ENCODE measurements at regions not wholly inside any gene's neighbourhood (a gene's known extent, or its start where the extent isn't known, plus 50 kb on each side); places are given as distances from the start of the nearest gene placed in this dataset.
"Not testable (repeated sequence)": the region's sequence is repeated elsewhere in the genome, so short reads cannot be mapped to it uniquely, and the experiment has no call there.

DNA sequence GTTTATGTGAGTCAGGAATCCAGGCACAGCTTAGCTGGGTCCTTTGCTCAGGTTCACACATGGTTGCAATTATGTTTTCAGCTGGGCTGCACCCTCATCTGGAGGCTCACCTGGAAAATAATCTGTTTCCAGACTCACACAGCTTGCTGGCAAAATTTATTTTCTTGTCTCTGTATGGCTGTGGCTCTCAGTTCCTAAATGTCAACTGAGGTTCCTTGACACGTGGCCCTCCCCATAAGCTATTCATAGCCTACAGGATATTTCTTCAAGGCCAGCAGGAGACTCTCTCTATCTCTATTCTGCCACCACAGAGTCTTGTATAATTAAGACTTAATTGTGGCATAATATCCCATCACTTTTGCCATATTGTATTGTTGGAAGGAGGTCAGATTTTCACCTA, 732.0 kb downstream of the CDH18 start:
- peak; percentile 2 for DNase-seq

DNA sequence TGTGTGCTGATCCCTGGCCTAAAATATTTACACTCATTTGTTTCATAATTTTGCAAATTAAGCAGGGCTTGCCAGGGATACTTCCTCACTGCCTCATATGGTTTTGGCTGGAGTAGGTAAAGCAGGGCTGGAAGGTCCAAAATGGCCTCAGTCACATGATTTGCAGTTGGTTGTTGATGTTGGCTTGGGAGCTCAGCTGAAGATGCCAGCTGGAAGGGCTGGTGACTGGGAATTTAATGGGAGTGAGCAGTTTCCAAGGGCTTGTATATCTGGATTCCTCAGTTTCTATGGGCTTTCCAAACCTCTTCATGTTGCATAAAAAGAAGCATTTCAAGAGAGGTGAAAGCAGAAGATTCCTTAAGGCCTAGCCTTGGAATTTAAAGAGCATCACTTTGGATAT, 729.3 kb downstream of the CDH18 start:
- DNase-seq = peak; percentile 2

DNA sequence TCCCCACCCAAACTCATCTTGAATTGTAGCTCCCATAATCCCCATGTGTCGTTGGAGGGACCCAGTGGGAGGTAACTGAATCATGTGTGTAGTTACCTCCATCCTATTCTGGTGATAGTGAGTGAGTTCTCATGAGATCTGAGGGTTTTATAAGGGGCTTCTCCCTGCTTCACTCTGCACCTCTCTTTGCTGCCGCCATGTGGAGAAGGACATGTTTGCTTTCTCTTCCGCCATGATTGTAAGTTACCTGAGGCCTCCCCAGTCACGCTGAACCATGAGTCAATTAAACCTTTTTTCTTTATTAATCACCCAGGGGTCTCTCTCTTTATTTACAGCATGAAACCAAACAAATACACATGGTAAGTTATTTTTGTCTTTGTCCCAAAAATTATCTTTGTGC, 726.1 kb downstream of the CDH18 start:
- no peak for DNase-seq

DNA sequence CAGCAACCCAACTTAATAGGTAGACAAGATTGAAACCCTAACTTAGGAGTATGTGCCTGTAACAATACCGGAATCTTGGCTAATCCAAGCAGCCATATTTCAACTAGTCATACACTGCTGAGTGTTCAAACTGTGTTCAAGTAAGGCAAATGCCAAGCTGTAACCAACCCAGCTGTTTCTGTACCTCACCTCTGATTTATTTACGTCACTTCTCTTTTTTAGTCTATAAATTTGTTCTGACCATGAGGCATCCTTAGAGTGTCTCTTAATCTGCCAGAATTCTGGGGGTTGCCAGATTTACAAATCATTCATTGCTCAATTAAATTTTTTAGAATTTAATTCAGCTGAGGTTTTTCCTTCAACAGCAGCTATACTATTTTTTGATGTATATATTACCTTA, 723.2 kb downstream of the CDH18 start:
- DNase-seq = no peak

- DNase-seq = no peak
These were observed 721.2 kb downstream of the CDH18 start for GRCh38 chr5:19266791-19267190.

GRCh38 chr5:19270153-19270552, 717.8 kb downstream of the CDH18 start:
- peak; percentile 20 for DNase-seq

- DNase-seq = no peak
These were observed 713.4 kb downstream of the CDH18 start for GRCh38 chr5:19274578-19274977.

- DNase-seq = no peak
These were observed 702.7 kb downstream of the CDH18 start for GRCh38 chr5:19285286-19285685.

- DNase-seq = not testable (repeated sequence)
These were observed 700.3 kb downstream of the CDH18 start for GRCh38 chr5:19287548-19288277.

DNA sequence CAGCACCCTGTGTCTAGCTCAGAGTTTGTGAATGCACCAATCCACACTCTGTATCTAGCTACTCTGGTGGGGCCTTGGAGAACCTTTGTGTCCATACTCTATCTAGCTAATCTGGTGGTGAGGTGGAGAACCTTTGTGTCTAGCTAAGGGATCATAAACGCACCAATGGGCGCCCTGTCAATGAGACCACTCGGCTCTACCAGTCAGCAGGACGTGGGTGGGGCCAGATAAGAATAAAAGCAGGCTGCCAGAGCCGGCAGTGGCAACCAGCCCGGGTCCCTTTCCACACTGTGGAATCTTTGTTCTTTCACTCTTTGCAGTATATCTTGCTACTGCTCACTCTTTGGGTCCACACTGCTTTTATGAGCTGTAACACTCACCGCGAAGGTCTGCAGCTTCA, 699.7 kb downstream of the CDH18 start:
- DNase-seq = not testable (repeated sequence)

GRCh38 chr5:19297934-19298333, 690.1 kb downstream of the CDH18 start:
- DNase-seq = no peak

GRCh38 chr5:19301271-19301670, 686.7 kb downstream of the CDH18 start:
- DNase-seq = peak; percentile 23

DNA sequence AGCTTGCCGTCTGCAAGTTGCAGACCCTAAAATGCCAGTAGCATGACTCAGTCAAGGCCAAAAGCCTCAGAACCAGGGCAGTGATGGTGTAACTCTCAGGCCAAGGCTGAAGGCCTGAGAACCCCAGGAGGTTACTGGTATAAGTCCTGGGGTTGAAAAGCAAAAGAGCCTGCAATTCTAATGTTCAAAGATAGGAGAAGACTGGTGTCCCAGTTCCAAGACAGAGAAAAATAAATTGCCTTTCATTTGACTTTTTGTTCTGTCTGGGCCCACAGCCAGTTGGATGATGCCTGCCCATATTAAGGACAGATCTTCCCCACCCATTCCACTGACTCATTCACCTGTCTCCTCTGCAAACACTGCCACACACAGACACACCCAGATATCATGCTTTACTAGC, 673.2 kb downstream of the CDH18 start:
- DNase-seq = no peak

GRCh38 chr5:19319252-19319651, 668.7 kb downstream of the CDH18 start:
- no peak for DNase-seq

DNA sequence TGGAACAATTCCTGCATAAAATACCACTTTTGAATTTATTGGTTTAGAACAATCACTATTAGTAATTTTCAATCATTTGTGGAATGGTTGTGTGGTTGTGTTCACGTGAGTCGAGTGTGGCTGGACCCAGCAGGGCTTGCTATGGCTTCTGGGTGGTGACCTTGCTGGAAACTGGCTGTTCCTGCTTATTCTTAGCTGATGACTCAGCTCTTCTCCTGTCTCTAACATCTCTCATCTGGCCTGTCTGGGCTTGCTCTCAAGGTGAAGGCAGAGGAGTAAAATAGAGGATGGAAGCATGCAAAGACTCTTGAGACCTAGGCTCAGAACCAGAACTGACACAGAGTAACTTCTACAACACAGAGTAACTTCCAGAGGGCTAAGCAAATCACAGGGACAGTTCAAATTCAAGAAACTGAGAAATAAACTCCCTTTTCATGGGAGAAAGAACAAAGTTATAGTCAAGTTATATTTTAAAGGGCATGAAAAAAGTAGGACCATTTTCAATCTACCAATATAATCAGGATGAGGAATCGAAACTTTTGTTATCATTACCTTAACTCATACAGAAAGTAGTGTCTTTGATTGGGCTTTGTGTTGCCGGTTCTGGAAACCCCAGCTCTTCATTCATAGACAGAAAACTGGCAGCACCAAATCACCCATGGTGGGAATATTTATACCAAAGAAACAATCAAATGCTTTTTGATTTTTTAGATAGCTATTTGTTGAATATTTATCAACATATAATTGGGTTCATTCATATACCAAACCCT, 665.1 kb downstream of the CDH18 start:
- DNase-seq = peak; percentile 7

DNA sequence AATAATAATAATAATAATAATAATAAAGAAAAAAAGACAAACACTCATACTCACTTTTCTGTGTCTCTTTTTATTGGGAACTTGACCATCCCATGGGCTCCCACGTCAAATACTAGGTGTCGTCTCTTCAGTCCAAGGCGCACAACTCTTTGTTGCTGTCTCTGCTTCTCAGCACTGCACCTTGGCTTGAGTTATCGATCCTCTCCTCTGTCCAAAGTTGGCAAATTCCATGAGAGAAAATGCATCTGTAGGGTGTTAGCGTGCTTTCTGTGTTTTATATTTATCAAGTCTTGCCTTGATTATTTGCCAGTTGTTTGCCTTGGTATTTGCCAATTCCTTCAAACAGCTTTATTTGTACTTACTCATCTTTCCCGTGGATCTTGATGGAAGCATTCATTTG, 653.7 kb downstream of the CDH18 start:
- DNase-seq = no peak

DNA sequence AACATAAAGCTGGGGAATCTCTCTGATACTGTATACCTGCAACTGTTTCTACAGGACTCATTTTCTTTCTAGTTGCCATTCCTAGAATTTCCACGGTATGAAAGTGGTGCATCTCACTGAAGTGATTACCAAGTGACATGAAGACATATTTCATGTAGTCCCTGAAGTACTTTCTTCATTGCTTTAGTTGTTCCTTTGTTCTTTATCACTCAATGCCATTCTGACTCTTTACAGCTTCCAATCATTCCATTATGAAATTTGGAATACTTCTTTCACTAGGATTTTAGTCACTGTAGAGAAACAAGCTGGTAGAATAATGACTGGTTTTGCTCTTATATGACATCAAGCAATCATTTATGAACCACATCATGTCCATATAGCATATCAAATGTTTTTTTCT, 645.1 kb downstream of the CDH18 start:
- no peak for DNase-seq

DNA sequence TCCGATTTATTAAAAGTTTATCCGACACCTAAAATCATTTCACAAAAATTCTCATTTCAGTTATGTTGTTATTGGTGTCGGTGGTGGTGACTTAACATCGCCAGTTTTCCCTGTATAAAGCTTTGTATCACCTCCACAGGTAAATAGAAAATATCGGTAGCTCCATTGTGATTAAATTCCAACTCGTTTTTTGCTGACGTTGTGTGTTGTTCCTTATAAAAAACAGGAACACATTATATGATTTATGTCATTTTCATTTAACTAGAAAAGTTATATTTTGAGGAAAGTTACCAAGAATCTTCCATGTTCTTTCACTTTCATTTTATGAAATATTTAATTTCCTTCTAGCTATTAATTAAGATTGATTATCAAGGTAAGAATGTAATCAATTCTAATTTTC, 635.9 kb downstream of the CDH18 start:
- no peak for DNase-seq

- DNase-seq = no peak
These were observed 619.0 kb downstream of the CDH18 start for GRCh38 chr5:19369048-19369447.

DNA sequence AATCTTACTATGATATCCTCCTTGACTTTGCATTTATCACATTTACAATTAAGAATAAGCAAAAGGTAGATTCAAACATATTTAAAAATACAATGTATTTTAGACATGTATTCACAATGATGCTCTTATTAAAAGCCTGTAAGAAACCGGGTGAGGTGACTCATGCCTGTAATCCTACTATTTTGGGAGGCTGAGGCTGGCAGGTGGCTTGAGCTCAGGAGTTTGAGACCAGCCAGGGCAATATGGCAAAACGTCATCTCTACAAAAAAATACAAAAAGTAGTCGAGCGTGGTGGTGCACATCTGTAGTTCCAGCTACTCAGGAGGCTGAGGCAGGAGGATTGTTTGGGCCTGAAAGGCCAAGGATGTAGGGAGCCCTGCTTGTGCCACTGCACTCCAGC, 618.4 kb downstream of the CDH18 start:
- no peak for DNase-seq

DNA sequence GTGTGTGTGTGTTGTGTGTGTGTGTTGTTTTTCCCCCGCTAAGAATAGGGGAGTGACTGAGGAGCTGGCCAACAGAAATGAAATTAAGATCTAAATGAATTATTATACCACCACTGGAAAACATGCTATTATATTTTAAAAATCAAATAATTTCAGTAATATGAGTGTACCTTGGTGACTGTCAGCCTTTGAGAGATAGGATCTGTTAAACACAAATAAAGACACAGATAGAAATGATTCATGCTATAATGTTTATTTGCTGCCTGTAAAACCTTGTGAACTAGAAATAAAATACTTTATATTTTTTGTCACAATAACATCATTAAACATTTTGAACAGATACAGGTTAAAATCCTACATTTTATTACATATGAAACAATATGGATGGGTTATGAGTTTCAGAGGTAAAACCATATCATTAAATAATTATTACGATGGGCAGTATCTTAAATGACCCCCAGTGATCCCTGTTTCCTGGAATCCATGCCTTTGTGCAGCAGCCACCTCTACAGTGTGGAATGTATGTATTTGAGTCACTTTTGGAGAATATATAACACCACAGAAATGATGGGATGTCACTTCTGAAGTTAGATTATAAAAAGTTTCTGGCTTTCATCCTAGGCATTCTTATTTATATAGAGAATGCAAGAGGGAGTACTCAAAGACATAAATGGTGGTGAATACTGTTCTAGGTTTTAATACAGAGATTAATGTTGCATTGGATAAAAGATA, 617.2 kb downstream of the CDH18 start:
- DNase-seq = no peak

DNA sequence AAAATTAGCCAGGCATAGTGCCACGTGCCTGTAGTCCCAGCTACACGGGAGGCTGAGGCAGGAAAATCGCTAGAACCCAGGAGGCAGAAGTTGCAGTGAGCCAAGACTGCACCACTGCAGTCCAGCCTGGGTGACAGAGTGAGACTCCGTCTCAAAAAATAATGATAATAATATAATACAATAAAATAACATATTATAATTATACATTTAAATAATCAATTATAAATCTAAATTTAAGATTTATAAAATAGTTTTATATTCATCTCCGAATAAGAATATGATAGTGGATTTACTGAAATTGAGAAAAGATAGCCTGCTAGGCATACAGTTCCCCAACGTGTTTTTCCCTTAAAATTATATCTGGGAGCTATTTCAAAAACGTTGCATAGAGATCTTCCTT, 599.6 kb downstream of the CDH18 start:
- DNase-seq = no peak

GRCh38 chr5:19401032-19401431, 587.0 kb downstream of the CDH18 start:
- no peak for DNase-seq

All from tongue (tissue), 1 donor.